A673 (cell line): ENCODE measurements at regions not wholly inside any gene's neighbourhood (a gene's known extent, or its start where the extent isn't known, plus 50 kb on each side); places are given as distances from the start of the nearest gene placed in this dataset.

ENCODE experiments used
- BruUV-seq: library from RNA; stranded (reverse); fragments of 400-500 nt; replicated peaks from 2 replicates; lab custom pipeline; 2021; lab: Mats Ljungman, UMichigan
- CTCF ChIA-PET: fragments of 300-600 bp; sonication (Branson Sonifier 250); formaldehyde crosslinking; loops from one replicate; lab custom pipeline; 2022; ENCODE audit warnings: antibody characterized with exemption; lab: Charles Lee
- POLR2A ChIA-PET: fragments of 300-600 bp; sonication (Branson Sonifier 250); formaldehyde crosslinking; loops from one replicate; lab custom pipeline; 2022; ENCODE audit warnings: antibody characterized with exemption; ENCODE audit not compliant: low non-redundant PET; lab: Charles Lee
- DNase-seq: peaks from one replicate; pipeline ENCODE4 v3.0.0-alpha.2; 2015; ENCODE audit warnings: low spot score
- H3K27ac ChIP-seq: fragments of 200-600 bp; sonication (generic); 2 replicates; pipeline ENCODE4 v1.5.1; 2016; ENCODE audit warnings: mixed run types, low read depth, mild to moderate bottlenecking, mixed read lengths, antibody characterized with exemption, low read length; ENCODE audit not compliant: poor library complexity, severe bottlenecking
- H3K27me3 ChIP-seq: fragments of 200-600 bp; sonication (generic); replicated peaks from 2 replicates; pipeline ENCODE4 v1.6.1; 2017; ENCODE audit warnings: mixed run types, low read depth, mild to moderate bottlenecking, mixed read lengths, antibody characterized with exemption, low read length; ENCODE audit not compliant: insufficient read depth, poor library complexity
- H3K36me3 ChIP-seq: fragments of 200-600 bp; sonication (generic); 2 replicates; pipeline ENCODE4 v1.6.1; 2016; ENCODE audit warnings: mixed run types, mild to moderate bottlenecking, mixed read lengths, antibody characterized with exemption, low read length; ENCODE audit not compliant: insufficient read depth, poor library complexity, severe bottlenecking
- H3K4me1 ChIP-seq: fragments of 200-600 bp; sonication (generic); 2 replicates; pipeline ENCODE4 v1.6.1; 2017; ENCODE audit warnings: mixed run types, mild to moderate bottlenecking, mixed read lengths, antibody characterized with exemption, low read length; ENCODE audit not compliant: insufficient read depth, poor library complexity, severe bottlenecking
- H3K4me3 ChIP-seq: fragments of 200-600 bp; sonication (generic); 2 replicates; pipeline ENCODE4 v1.5.1; 2016; ENCODE audit warnings: low read depth, mixed run types, mild to moderate bottlenecking, mixed read lengths, low read length; ENCODE audit not compliant: poor library complexity, severe bottlenecking
- H3K9me3 ChIP-seq: fragments of 200-600 bp; sonication (generic); 2 replicates; pipeline ENCODE4 v1.6.1; 2016; ENCODE audit warnings: mixed run types, low read depth, mild to moderate bottlenecking, mixed read lengths, antibody characterized with exemption, low read length; ENCODE audit not compliant: poor library complexity, severe bottlenecking
- EZH2 ChIP-seq: fragments of 200-600 bp; sonication (generic); IDR thresholded peaks from 2 replicates; pipeline ENCODE4 v1.6.1; 2017; ENCODE audit warnings: borderline replicate concordance, low read depth, mild to moderate bottlenecking, mixed read lengths, antibody characterized with exemption, low read length; ENCODE audit not compliant: poor library complexity, severe bottlenecking
- intact Hi-C: fragments of 100-400 bp; cut with micrococcal nuclease; formaldehyde crosslinking; loops from one replicate; pipeline ENCODE4 v1.10.0; 2022; ENCODE audit not compliant: unreplicated experiment
- TF ChIP-seq, protein P1 (sequence below): fragments of 300-800, 200-600 bp; sonication (generic); conservative IDR thresholded peaks from 2 replicates; pipeline ENCODE4 v1.5.1; 2017; ENCODE audit warnings: low read depth, mild to moderate bottlenecking, antibody characterized with exemption, low read length, moderate library complexity, mixed read lengths

DNA sequence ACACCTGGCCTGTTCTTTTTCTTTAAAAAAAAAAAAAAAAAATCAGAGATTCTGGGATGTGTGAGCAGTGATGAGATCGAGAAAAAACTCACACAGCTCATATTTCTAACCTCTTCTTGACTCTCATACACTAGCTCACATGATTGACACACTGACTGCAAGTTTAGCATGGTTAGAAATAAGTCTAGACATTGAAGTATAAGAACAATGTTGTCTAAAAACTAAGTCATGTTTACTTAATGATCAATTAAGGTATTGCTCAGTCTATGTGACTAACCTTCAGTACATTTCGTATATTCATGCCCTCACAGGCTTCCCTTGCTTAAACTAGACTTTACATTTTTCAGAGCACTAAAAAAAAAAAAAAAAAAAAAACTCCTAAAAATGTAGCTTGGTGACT, 775.1 kb downstream of the GATA3 start:
- Histone ChIP-seq H3K9me3 (no peaks in the 10 kb centered on the region), H3K27ac (no peak overlapping the region), H3K4me3 (no peak overlapping the region), H3K4me1 (no peaks in the 10 kb centered on the region), H3K27me3 (no peaks in the 10 kb centered on the region), H3K36me3 (no peaks in the 10 kb centered on the region)
- no TSS peak for BruUV-seq
- no peak for TF ChIP-seq EZH2
- TF ChIP-seq, protein P1, sequence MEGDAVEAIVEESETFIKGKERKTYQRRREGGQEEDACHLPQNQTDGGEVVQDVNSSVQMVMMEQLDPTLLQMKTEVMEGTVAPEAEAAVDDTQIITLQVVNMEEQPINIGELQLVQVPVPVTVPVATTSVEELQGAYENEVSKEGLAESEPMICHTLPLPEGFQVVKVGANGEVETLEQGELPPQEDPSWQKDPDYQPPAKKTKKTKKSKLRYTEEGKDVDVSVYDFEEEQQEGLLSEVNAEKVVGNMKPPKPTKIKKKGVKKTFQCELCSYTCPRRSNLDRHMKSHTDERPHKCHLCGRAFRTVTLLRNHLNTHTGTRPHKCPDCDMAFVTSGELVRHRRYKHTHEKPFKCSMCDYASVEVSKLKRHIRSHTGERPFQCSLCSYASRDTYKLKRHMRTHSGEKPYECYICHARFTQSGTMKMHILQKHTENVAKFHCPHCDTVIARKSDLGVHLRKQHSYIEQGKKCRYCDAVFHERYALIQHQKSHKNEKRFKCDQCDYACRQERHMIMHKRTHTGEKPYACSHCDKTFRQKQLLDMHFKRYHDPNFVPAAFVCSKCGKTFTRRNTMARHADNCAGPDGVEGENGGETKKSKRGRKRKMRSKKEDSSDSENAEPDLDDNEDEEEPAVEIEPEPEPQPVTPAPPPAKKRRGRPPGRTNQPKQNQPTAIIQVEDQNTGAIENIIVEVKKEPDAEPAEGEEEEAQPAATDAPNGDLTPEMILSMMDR = no peak
- intact Hi-C loops = no loop called here
- POLR2A ChIA-PET = no interaction called here
- CTCF ChIA-PET = no interaction called here
- DNase-seq = no peak

DNA sequence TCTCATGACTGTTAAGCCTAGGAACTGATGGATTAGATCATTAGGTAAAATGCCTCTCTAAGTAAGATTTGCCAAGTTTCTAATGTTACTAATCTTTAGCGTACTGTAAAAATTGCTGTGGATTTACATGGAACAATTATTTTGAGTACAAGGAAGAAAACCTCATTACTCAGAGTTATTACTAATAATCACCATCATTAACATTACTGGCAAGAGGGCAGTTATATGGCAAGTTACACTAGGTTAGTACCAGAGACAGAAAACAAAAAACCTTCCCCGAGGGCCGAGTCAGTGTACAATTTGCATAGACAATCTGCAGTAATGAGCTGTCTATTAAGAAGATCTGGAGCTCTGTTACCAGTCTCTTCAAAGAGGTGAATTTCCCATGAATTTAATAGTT, 775.6 kb downstream of the GATA3 start:
- Histone ChIP-seq H3K36me3 (no peaks in the 10 kb centered on the region), H3K9me3 (no peaks in the 10 kb centered on the region), H3K27ac (no peak overlapping the region), H3K4me1 (no peaks in the 10 kb centered on the region), H3K4me3 (no peak overlapping the region), H3K27me3 (no peaks in the 10 kb centered on the region)
- no peak for DNase-seq
- ChIA-PET POLR2A (no interaction called here), CTCF (no interaction called here)
- TF ChIP-seq, protein P1 = no peak
- no peak for TF ChIP-seq EZH2
- no TSS peak for BruUV-seq
- intact Hi-C loops = no loop called here

DNA sequence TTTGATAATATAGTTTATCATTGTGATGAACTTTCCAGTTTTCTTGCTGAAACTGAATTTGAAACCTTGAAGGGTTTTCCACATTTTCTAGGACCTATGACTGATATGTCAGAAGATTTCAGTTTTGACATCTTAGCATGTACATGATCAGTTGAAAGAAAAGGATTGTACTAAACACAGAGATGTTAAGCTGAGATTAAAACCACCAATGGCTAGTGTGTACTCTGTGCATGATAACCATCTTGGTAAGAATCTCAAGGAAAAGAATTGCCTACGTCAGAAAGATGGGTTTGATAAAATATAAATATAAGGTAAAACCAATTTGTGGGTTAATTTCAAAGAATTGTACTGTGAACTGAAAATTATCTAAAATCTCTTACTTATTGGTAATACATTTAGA, 776.4 kb downstream of the GATA3 start:
- no peaks in the 10 kb centered on the region for H3K4me1 ChIP-seq
- no peak overlapping the region for H3K27ac ChIP-seq
- no peaks in the 10 kb centered on the region for H3K36me3 ChIP-seq
- TF ChIP-seq EZH2 = no peak
- TF ChIP-seq, protein P1 = no peak
- intact Hi-C loops = no loop called here
- no peak for DNase-seq
- H3K4me3 ChIP-seq = no peak overlapping the region
- CTCF ChIA-PET = no interaction called here
- no peaks in the 10 kb centered on the region for H3K27me3 ChIP-seq
- POLR2A ChIA-PET = no interaction called here
- H3K9me3 ChIP-seq = no peaks in the 10 kb centered on the region
- BruUV-seq = no TSS peak
